Endometrial microvascular endothelial cells (primary cell): ENCODE measurements at regions not wholly inside any gene's neighbourhood (a gene's known extent, or its start where the extent isn't known, plus 50 kb on each side); places are given as distances from the start of the nearest gene placed in this dataset.
"Not testable (repeated sequence)": the region's sequence is repeated elsewhere in the genome, so short reads cannot be mapped to it uniquely, and the experiment has no call there.

ENCODE experiments used
- in situ Hi-C: cut with HindIII; loops from 2 replicates; pipeline ENCODE4 v1.10.0; 2017; ENCODE audit warnings: low sequenced_read_pairs, low pct_unique_long_range_greater_than_20kb; ENCODE audit errors: inconsistent ontology term

DNA sequence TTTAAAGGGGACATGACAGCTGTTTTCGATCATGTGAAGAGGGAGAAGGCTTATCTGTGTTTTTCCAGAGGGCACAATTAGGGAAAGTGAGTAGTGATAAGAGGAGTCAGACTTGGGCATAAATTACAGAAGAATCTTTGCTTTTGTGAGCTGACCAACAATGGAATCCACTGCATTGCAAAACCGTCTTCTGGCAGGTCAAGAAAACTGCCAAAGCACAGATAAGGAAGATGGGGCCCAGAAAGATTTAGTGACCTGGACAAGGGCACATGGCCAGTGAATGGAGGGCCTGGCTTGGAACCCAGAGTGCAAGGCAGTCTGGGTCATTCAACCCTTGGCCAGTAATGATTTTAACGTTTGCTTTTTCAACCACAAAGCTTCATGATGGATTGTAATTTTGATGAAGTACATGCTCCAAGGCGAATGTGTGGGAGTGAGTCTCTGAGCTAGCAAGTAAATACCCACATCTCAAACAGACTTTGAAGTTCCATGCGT lies 153.2 kb upstream of the MAST4 start:
- in situ Hi-C loops, result no loop called here

DNA sequence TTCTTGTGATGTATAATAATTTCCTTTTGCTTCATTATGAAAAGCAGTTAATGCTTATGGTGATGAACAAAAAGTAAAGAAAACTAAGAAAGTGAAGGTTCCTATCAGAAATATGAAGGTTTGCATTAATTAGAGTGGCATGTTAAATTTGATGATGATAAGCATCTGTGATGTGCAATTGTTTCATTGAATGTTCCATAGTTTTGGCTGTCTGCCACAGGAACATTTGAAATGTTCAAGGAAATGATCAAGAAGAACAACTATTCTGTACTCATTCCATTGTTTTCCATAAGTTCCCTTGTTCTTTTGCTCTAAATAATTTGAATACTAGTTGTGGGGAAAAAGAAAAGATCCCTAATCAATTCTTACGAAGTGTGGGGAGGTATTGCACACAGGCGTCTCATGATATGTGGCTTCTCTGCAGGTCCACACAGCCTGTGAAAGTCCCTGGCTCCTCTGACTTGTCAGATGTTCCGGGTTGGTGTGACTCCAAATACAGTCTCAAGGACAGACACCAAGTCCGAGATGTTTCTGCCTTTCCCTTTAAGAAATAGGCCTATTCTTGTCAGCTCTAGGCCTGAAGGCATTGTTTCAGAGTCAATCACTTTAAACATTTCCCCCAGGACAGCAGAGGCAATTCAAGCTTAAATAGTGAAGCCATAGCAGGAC lies 152.6 kb upstream of the MAST4 start:
- in situ Hi-C loops, result no loop called here

GRCh38 chr5:66448070-66448469 lies 148.1 kb upstream of the MAST4 start:
- in situ Hi-C loops, result not testable (repeated sequence)

DNA sequence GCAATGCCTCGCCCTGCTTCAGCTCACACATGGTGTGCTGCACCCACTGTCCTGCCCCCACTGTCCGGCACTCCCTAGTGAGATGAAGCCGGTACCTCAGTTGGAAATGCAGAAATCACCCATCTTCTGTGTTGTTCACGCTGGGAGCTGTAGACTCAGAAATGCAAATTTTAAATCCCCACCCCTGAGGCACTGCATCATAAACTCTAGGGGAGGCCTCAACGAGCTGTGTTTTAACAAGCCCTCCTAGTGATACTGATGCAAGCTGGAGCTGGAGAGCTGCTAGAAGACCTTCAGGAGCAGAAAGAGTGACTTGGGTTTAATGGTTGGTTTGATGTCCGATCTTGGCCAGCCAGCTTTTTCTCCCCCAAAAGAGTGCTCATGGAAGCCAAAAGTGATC lies 146.0 kb upstream of the MAST4 start:
- in situ Hi-C loops, result no loop called here

- in situ Hi-C loops, result no loop called here
Observed at GRCh38 chr5:66450988-66451387, 145.2 kb upstream of the MAST4 start.

- in situ Hi-C loops, result no loop called here
Observed at GRCh38 chr5:66452109-66452508, 144.1 kb upstream of the MAST4 start.

DNA sequence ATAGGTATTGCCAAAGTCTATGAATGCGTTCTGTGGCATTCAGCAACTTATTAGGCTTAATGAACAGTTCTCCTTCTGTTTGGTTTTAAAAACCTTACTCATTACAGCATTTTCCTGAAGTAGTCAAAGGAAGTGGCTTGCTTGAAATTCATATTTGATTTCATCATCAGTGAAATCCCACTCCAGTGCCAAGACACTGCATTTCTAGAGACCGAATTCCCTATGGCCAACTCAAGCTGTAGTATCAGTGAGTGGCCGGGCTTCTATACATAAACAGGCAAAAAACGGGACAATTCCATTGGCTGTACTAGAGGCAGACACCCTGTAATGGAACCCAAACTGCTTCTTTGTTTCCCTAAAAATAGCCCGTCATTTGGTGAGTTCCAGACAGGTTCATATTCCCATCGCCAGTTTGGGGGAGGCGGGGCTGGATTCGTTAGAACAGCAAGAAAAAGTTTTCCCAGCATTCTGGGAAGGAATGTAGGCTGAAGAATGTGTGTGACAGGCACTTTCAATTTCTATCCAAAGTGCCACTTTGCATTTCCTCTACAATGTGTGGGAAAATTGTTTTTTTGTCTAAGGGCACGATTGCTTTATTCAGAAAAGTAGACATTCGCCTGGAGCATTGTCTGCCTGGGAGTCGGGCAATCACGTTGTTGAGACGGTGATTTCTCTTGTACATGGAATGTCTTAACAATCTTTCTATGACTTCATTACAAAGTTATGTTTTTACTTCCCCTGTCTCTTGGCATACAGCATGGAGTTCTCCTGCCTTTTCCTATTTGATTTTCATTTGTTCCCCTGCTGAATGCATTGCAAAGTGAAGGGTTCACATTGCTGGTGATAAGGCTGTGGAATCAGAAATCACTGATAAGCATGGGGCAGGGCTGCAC lies 141.8 kb upstream of the MAST4 start:
- in situ Hi-C loops, result no loop called here

DNA sequence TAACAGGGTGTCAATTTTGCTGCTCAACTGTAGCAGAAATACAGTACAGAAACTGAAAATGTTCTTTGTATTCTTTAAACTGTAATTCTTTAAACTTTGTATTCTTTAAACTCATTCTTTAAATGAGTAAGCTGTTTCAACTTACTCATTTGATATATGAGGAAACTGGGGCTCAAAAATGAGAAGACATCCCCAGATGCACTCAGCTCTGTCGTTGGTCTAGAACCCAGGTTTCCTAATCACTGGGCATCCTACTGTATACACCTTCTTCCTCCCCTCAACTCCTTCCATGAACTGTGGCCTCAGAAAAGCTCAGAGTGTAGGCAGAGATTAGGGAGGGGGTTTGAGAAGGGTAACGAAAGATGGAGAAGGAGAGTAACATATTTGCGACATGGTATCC lies 136.5 kb upstream of the MAST4 start:
- in situ Hi-C loops, result no loop called here

GRCh38 chr5:66467564-66467963 lies 128.6 kb upstream of the MAST4 start:
- in situ Hi-C loops, result no loop called here

DNA sequence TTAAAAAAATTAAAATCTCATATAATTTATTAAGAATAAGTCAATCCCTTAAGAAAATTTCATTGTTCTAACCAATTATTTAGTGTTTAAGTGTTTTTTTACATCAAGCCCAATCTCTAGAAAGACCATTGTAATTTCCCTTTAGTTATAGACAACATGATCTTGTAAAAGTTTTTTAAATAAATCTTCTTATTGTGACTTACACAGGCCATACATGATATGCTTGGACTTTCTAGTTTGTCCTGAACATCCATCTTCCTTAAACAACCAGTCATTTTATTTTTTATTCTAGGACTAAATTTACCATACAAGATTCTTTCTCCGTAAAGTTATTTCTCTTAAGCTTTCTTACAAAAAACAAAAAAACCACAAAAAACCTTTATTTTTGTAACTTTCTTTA lies 126.5 kb upstream of the MAST4 start:
- in situ Hi-C loops, result no loop called here

DNA sequence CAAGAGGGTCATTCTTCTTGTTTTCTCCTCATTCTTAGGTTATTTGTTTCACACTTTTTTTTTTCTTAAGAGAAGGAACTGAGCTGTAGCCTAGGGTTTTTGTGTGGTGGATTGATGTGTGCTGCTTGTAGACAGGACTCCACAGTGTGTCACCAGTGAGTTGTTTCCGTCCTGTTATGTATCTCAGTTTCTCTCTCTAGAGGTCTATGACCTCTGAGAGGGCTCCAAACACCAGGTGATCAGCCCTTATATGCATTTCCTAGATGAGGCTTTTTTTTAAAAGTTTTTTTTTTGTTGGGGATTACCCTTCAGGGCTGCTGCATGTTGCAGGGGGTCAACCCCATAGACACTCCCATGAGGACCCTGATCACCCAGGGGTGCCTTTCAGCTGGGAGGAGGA lies 124.2 kb upstream of the MAST4 start:
- in situ Hi-C loops, result no loop called here

DNA sequence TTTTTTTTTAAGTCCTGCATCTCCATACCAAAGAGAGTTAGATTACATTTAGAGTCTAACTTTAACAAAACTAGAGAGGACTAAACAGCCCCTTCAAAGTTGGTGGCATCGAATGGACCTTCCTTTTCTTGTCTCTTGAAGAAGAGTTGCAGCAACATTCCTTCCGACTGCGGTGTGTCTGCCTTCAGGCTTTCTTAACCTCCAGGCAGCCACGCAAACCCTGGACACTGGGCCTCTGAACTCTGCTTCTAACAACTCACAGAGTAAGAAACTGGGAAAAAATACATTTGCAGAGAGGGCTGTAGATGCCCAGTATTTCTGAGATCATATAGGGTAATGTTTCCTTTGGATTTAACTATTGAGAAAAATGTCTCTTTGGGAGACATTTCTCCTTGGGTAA lies 120.5 kb upstream of the MAST4 start:
- in situ Hi-C loops, result no loop called here

DNA sequence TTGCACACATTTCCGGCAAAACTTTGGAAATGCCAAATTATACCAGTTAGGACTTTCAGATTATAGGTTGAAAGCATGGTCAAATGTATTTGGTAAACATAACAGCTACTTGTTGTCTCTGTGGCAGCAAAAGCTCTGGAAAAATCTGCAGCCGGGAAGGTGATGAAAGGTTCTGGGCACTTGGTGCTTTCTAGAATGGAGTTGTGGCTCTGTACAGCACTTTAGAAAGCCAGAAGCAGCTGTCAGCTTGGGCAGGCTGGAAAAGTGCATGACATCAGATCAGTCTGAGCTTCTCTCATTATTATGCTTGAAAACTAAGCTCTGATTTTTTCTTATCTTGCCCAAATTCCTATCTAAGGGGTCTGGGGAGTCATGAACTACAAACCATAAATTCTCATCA lies 118.6 kb upstream of the MAST4 start:
- in situ Hi-C loops, result no loop called here

DNA sequence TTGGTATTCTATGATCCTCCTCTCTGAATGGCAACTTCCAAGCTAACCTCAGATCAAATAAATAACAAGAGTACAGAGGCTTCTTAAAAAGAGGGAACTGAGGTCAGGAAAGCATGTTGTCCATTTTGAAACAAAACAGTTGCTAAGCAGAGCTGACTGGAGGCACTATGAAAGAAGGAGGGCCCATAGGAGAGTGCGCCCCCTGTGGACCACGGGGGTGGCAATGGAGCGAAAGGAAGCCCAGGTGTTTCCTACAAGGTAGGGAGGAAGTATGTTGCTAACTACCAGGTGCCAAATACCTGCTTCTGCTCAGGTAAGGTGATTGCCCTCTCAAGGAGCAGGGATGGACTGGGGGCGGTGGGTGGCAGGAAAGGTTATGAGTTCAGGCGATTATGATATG lies 101.8 kb upstream of the MAST4 start:
- in situ Hi-C loops, result no loop called here

GRCh38 chr5:66498791-66499207 lies 97.4 kb upstream of the MAST4 start:
- in situ Hi-C loops, result no loop called here

DNA sequence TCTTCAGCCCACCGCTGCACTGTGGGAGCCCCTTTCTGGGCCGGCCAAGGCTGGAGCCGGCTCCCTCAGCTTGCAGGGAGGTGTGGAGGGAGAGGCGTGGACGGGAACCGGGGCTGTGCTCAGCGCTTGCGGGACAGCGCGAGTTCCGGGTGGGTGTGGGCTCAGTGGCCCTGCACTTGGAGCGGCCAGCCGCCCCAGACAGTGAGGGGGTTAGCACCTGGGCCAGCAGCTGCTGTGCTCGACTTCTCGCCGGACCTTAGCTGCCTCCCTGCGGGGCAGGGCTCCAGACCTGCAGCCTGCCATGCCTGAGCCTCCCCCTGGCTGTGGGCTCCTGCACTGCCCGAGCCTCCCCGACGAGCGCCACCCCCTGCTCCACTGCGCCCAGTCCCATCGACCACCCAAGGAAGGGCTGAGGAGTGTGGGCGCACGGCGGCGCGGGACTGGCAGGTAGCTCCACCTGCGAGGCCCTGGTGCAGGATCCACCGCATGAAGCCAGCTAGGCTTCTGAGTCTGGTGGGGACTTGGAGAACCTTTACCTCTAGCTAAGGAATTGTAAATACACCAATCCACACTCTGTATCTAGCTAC lies 92.9 kb upstream of the MAST4 start:
- in situ Hi-C loops, result no loop called here

- in situ Hi-C loops, result no loop called here
Observed at GRCh38 chr5:66507106-66507505, 89.1 kb upstream of the MAST4 start.

DNA sequence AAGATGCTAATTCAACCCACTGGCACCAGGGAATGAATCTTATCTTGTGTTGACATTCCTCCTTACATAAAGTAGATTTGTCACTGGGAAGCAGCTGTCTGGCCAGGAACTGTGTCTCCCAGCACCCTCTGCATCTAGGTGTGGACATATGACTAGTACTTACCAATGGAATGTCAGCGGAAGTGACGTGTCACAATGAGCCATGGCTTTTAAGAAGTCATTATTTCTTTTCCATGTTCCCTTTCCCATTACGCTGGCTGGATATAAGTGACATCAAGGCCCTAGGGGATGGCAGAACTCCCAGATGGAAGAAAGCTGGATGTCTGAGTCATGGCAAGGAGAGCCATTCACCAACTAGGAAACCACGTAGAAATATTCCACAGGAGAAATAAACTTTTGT lies 84.7 kb upstream of the MAST4 start:
- in situ Hi-C loops, result no loop called here

GRCh38 chr5:66513130-66513529 lies 83.1 kb upstream of the MAST4 start:
- in situ Hi-C loops, result no loop called here

- in situ Hi-C loops, result no loop called here
Observed at GRCh38 chr5:66515209-66515608, 81.0 kb upstream of the MAST4 start.
